Stomach (tissue), 8 donors: ENCODE measurements at regions not wholly inside any gene's neighbourhood (a gene's known extent, or its start where the extent isn't known, plus 50 kb on each side); places are given as distances from the start of the nearest gene placed in this dataset.

ENCODE experiments used
- DNase-seq, 2 donors: peaks; one replicate each; pipeline versions ENCODE4 v3.0.0 to v3.0.0-alpha.2; 2013 to 2019
- H3K27ac ChIP-seq, 5 donors: fragments of 200-600 bp in 4 of 5; sonication (generic) in 4 of 5; one replicate each; pipeline ENCODE4 v1.5.1; 2013 to 2019; ENCODE audit warnings: mild to moderate bottlenecking in 1 of 5, moderate library complexity in 1 of 5
- H3K27me3 ChIP-seq, 3 donors: fragments of 200-600 bp; sonication (generic); one replicate each; pipeline ENCODE4 v1.5.1; 2017 to 2019; ENCODE audit warnings: mixed run types in 1 of 3
- H3K36me3 ChIP-seq, 4 donors: fragments of 200-600 bp; sonication (generic); 1 replicate in 3 of 4; 2 replicates in 1 of 4; pipeline ENCODE4 v1.5.1; 2016 to 2019
- H3K4me1 ChIP-seq, 4 donors: fragments of 200-600 bp; sonication (generic); one replicate each; pipeline ENCODE4 v1.5.1; 2016 to 2019
- H3K4me3 ChIP-seq, 4 donors: fragments of 200-600 bp; sonication (generic) in 3 of 4; one replicate each; pipeline ENCODE4 v1.5.1; 2016 to 2019; ENCODE audit warnings: mild to moderate bottlenecking in 1 of 4
- H3K9me3 ChIP-seq, 4 donors: fragments of 200-600 bp; sonication (generic); one replicate each; pipeline ENCODE4 v1.5.1; 2016 to 2019
- EP300 ChIP-seq: sonication (generic); formaldehyde crosslinking; IDR thresholded peaks from one replicate; pipeline ENCODE4 v1.6.1; 2017; ENCODE audit warnings: antibody characterized with exemption
- POLR2A ChIP-seq, 4 donors: fragments of 450-650 bp; IDR thresholded peaks; one replicate each; pipeline ENCODE4 v1.6.1; 2016; ENCODE audit warnings: antibody characterized with exemption in 4 of 4, control low read depth in 2 of 4, mild to moderate bottlenecking in 1 of 4, moderate library complexity in 1 of 4
- POLR2AphosphoS5 ChIP-seq, 3 donors: sonication (generic); formaldehyde crosslinking; IDR thresholded peaks; one replicate each; pipeline ENCODE4 v1.6.1; 2016; ENCODE audit warnings: antibody characterized with exemption in 3 of 3
- WGBS, 5 donors: extraction: QIAGEN DNeasy Blood & Tissue Kit in 3 of 5; methylation state at CpG; one replicate each; pipeline versions ENCODE4 v1.1.5 to v1.1.7; 2013 to 2018; 5-methylcytosine and 5-hydroxymethylcytosine counted together
- intact Hi-C: fragments of 100-400 bp; cut with DNase I; formaldehyde crosslinking; loops from one replicate; pipeline ENCODE4 v1.15.1; 2023; ENCODE audit warnings: low total_unique reads
- TF ChIP-seq, protein P1 (sequence below), 7 experiments: fragments of 450-650 bp in 4 of 7; fragments of 200-600 bp in 3 of 7; sonication (generic) in 3 of 7; IDR thresholded peaks; one replicate each; pipeline ENCODE4 v1.5.1; 2016 to 2019; ENCODE audit warnings: antibody characterized with exemption in 7 of 7, control low read depth in 2 of 7, mild to moderate bottlenecking in 1 of 7
- donor health status: healthy with polysubstance abuse.
- donor health status: Bipolar disorder and iron deficiency.
- donor health status: healthy.

DNA sequence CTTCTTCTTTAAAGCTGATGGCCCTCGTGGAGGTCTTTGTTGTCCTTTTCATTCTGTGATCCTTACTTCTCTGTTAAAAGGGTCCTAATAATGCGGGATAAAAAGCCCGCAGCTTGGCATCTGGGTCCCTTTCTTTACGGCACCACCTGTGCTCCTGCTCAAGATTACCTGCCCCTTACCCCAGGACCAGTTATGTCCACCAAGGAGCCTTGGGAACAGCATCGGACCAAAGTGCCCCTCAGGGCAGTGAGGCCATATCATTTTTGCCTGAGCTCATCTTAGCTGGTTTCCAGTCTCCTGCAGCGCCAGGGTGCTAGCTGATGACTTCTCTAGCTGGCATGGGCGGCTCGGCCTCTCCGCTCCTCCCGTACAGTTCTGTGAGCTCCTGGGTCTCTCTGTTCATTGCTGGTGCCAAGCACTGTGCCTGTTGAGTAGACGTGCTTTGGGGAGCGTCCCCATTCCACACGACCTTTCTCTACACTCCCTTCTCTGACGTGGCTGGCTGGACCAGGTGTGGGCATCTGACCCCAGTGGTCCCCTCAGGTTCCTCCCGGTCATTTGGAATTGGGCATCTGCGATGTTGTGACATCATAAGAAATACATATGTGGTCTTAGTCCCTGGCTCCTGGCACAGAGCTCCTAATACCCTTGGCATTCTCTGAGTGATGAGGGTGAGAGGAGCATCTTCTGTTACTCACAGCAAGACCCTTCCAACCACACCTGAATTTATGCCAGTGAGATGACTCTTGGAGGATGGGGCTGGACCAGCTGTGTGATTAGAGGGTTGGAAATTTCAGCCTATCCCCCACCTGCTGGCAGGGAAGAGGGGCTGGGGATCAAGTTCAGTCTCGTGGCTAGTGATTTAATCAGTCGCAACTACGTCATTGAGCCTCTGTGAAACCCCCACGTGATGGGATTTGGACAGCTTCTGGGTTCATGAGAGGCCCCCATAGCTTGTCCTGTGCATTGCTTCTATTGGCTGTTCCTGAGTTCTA lies 134.2 kb upstream of the HS6ST1 start:
- DNase-seq: peak in 1 of 2 donors; percentile 10
- H3K27me3 ChIP-seq: no peaks in the 10 kb centered on the region
- no peaks in the 10 kb centered on the region for H3K4me1 ChIP-seq
- intact Hi-C loops: no loop called here
- no peaks in the 10 kb centered on the region for H3K36me3 ChIP-seq
- TF ChIP-seq, protein P1, sequence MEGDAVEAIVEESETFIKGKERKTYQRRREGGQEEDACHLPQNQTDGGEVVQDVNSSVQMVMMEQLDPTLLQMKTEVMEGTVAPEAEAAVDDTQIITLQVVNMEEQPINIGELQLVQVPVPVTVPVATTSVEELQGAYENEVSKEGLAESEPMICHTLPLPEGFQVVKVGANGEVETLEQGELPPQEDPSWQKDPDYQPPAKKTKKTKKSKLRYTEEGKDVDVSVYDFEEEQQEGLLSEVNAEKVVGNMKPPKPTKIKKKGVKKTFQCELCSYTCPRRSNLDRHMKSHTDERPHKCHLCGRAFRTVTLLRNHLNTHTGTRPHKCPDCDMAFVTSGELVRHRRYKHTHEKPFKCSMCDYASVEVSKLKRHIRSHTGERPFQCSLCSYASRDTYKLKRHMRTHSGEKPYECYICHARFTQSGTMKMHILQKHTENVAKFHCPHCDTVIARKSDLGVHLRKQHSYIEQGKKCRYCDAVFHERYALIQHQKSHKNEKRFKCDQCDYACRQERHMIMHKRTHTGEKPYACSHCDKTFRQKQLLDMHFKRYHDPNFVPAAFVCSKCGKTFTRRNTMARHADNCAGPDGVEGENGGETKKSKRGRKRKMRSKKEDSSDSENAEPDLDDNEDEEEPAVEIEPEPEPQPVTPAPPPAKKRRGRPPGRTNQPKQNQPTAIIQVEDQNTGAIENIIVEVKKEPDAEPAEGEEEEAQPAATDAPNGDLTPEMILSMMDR (IDR thresholded peaks at IDR 0.05): no peak
- TF ChIP-seq POLR2A (IDR thresholded peaks at IDR 0.05) (no peak), POLR2AphosphoS5 (IDR thresholded peaks at IDR 0.05) (no peak), EP300 (no peak)
- H3K9me3 ChIP-seq: no peaks in the 10 kb centered on the region
- no peak overlapping the region for H3K4me3 ChIP-seq
- no peak overlapping the region for H3K27ac ChIP-seq
- WGBS, 5 donors: 90 to 93% (median 91%) methylated on average over 20 of the region's 20 CpGs

GRCh38 chr2:128454980-128455720 lies 136.5 kb upstream of the HS6ST1 start:
- Histone ChIP-seq H3K36me3 (no peaks in the 10 kb centered on the region), H3K4me3 (no peak overlapping the region), H3K27ac (no peak overlapping the region), H3K4me1 (no peaks in the 10 kb centered on the region), H3K9me3 (no peaks in the 10 kb centered on the region), H3K27me3 (no peaks in the 10 kb centered on the region)
- peak in 1 of 2 donors; percentile 22 for DNase-seq
- 89 to 92% (median 91%) methylated on average over 12 of the region's 12 CpGs for WGBS, 5 donors
- TF ChIP-seq, protein P1 (IDR thresholded peaks at IDR 0.05): no peak
- TF ChIP-seq POLR2AphosphoS5 (IDR thresholded peaks at IDR 0.05) (no peak), POLR2A (IDR thresholded peaks at IDR 0.05) (no peak)
- intact Hi-C loops: no loop called here

DNA sequence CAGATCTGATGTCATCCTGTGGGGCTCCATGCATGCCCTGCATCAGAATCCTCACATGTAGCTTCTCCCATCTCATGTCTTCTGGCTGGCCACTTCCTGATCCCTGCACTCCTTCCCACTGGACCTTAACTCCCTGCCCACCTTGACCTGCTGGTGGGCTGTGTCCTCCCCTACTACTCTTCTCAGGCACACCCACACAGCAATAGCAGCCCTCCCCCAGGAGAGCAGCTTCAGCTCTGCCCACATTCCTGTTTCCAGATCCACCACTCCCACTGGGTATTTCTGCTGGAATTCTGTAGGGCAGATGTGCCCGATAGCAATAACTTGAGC lies 137.0 kb upstream of the HS6ST1 start:
- H3K9me3 ChIP-seq: peaks cover 0 to 2% (median 0%) of the 10 kb centered on the region in 4 donors
- no peak for DNase-seq
- H3K27me3 ChIP-seq: no peaks in the 10 kb centered on the region
- TF ChIP-seq, protein P1 (IDR thresholded peaks at IDR 0.05): no peak
- TF ChIP-seq POLR2A (IDR thresholded peaks at IDR 0.05): no peak
- TF ChIP-seq POLR2AphosphoS5 (IDR thresholded peaks at IDR 0.05): no peak
- TF ChIP-seq EP300: no peak
- 92 to 100% (median 98%) methylated on average over 1 of the region's 1 CpG for WGBS, 5 donors
- no peaks in the 10 kb centered on the region for H3K4me1 ChIP-seq
- no peak overlapping the region for H3K4me3 ChIP-seq
- H3K36me3 ChIP-seq: no peaks in the 10 kb centered on the region
- H3K27ac ChIP-seq: no peak overlapping the region
- intact Hi-C loops: no loop called here

DNA sequence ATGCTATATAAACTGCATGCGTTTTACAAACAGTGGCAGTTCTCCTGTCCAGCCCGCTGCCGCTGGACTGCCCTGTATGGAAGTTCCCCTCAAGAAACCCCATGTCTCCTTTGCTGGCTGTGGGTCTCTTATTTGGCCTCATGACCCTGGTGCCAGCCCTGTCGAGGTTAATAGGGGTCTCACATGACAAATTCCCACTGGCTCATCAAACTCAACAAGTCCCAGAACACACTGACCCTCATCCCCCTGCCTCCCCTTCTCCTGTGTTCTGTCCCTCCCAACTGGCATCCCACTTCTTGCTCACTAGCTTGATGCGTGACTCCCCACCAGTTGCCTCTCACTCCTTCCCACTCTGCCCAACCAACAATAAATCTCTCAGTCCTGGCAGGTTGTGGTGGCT lies 137.6 kb upstream of the HS6ST1 start:
- TF ChIP-seq EP300 (no peak), POLR2A (IDR thresholded peaks at IDR 0.05) (no peak), POLR2AphosphoS5 (IDR thresholded peaks at IDR 0.05) (no peak)
- TF ChIP-seq, protein P1 (IDR thresholded peaks at IDR 0.05): no peak
- 88 to 94% (median 91%) methylated on average over 5 of the region's 5 CpGs for whole genome bisulfite sequencing, 5 donors
- H3K9me3 ChIP-seq: peaks cover 0 to 8% (median 4%) of the 10 kb centered on the region in 4 donors
- no peaks in the 10 kb centered on the region for H3K27me3 ChIP-seq
- no peaks in the 10 kb centered on the region for H3K36me3 ChIP-seq
- H3K4me3 ChIP-seq: no peak overlapping the region
- H3K4me1 ChIP-seq: no peaks in the 10 kb centered on the region
- no peak overlapping the region for H3K27ac ChIP-seq
- peak in 1 of 2 donors; percentile 11 for DNase-seq
- intact Hi-C loops: no loop called here
